HG03060 (cell line): ENCODE measurements at regions not wholly inside any gene's neighbourhood (a gene's known extent, or its start where the extent isn't known, plus 50 kb on each side); places are given as distances from the start of the nearest gene placed in this dataset.
"Not testable (repeated sequence)": the region's sequence is repeated elsewhere in the genome, so short reads cannot be mapped to it uniquely, and the experiment has no call there.

ENCODE experiments used
- ATAC-seq: cut with Tn5 transposase; IDR thresholded peaks from one replicate; pipeline ENCODE4 v1.9.1; 2021; ENCODE audit warnings: low read depth, moderate number of reproducible peaks; ENCODE audit not compliant: unreplicated experiment

DNA sequence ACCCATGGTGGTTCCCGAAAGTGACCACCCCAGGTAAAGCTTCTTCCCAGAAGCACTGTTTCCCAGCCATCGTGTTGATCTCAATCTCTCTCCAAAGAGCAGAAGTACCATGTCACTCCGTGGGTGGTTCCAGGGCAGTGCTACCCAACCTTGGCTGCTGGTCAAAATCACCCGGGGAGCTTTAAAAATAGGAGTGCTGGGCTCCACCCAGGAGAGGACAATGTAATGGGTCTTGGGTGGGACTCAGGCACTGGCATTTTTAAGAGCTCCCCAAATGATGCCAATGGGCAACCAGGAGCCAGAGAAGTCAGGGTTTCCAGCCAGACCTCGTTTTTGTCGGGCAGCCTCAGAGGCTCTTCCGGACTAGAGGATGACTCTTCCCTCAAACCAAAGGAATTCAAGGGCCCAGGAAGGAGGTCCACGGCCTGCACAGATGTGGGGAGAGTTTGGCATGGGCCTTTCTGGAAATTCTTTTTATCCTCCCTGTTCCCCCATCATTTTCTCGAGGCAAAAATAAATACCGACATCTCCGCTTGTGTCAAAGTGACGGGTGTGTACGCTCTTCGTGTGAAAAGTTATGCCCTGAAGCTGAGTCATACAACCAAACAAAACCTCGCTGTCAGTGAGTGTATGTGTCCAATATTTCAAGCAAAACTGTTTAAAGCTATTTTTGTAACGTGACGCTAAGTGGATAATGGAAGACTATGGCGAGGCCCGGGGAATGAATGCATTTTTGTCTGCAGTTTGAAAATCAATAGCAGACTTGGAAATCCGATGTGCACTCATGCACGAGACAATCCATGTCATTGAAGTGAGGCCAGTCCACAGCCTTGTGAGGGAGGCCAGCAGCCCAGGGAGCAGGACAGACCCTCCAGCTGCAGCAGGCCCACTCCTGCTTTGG, 364.1 kb downstream of the FOXL1 start:
- ATAC-seq, result no peak

DNA sequence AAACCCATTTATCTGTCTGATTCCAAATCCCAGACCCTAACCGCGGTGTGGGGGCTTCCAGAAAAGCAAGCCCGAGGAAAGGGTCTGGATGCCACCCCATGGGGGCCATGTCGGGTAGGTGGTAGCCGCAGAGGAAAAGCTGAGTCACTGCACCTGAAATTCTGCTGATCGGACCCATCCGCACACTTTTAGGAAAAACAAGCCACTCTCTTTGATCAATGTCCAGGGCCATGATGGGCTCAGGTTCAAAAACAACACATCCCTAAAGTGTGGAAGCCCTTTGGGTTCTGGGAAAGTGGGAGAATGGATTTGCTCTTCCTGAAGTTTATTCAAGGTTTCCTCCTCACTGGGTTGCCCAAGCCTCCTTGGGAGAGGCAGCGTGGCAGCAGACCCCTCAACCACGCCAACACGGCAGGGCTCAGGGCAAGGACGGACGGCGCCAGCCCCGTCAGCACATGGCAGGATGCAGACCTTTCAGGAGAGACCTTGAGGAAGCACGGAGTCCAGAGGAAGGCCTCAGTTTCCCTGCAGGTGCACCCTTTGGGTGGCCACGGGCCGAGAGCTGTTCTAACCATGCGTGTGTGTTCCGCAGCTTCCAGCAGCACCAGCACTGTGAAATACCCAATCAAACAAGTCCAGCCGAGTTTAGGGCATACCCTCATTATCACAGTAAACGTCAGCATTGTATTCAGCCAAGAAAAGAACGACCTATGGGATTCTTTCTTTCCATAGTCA, 367.0 kb downstream of the FOXL1 start:
- ATAC-seq, result no peak

- ATAC-seq, result no peak
These were observed 368.0 kb downstream of the FOXL1 start for GRCh38 chr16:86946396-86946795.

GRCh38 chr16:86946981-86947380, 368.6 kb downstream of the FOXL1 start:
- no peak for ATAC-seq

- ATAC-seq, result no peak
These were observed 369.1 kb downstream of the C16orf95 start for GRCh38 chr16:86948046-86948445.

GRCh38 chr16:86949116-86949515, 368.1 kb downstream of the C16orf95 start:
- no peak for ATAC-seq

DNA sequence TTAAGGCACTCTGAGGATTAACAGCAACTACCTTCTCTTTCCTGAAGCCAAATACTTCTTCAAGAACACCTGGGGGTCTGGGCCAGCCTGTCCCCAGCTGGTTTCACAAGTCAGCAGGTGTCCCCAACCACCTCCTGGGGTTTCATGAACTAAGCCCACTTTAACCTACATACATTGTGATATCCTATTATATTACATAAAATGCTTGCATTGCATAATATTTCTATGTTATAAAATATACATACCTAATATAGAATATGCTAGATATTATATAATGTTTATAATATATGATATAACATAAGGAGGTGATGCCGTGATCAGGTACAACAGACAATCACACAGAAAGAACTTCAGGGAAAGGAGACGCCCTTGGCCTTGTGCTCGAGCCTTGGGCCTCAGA, 367.6 kb downstream of the C16orf95 start:
- no peak for ATAC-seq

- no peak for ATAC-seq
These were observed 366.0 kb downstream of the C16orf95 start for GRCh38 chr16:86951041-86951822.

- no peak for ATAC-seq
These were observed 365.2 kb downstream of the C16orf95 start for GRCh38 chr16:86951831-86952598.

GRCh38 chr16:86952769-86953168, 364.4 kb downstream of the C16orf95 start:
- ATAC-seq, result no peak

- ATAC-seq, result no peak
These were observed 363.4 kb downstream of the C16orf95 start for GRCh38 chr16:86953631-86954391.

- ATAC-seq, result no peak
These were observed 361.9 kb downstream of the C16orf95 start for GRCh38 chr16:86955136-86955855.

- ATAC-seq, result no peak
These were observed 360.8 kb downstream of the C16orf95 start for GRCh38 chr16:86956437-86956836.

DNA sequence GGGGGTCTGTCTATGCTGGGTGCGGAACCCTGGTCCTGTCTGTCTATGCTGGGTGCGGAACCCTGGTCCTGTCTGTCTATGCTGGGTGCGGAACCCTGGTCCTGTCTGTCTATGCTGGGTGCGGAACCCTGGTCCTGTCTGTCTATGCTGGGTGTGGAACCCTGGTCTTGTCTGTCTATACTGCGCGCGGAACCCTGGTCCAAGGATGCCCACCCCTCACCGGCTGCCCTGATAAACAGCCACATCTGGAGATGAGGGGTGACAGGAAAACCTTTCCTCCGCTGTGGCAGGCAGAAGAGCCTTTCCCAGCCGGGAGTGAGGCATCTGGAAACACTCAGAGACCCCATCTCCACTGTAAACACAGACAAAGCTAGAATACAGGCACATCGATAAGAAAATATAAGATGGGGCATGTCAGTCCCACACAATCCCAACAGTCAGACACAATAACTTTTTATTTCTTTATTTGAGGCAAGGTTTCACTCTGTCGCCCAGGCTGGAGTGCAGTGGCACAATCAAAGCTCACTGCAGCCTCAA, 359.5 kb downstream of the C16orf95 start:
- not testable (repeated sequence) for ATAC-seq

DNA sequence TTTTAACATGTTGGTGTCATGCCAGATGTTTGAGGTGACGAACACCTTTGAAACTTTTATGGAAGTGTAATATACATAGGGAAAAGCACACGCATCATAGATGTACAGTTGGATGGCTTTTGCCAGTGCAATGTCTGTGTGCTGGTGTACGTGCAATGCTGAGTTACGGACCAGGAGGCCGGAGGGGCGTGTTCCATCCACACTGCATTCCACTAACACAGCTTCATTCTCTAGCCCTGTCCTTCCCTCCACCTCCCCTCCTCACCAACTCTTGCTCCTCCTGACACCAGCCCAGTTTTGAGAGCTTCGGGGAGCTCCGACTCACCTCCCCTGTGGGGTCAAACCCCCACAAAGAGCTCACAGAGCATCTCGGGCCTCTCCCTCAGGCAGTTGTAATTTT, 358.8 kb downstream of the C16orf95 start:
- no peak for ATAC-seq

GRCh38 chr16:86959091-86959651, 358.0 kb downstream of the C16orf95 start:
- no peak for ATAC-seq

- no peak for ATAC-seq
These were observed 357.5 kb downstream of the C16orf95 start for GRCh38 chr16:86959729-86960128.

DNA sequence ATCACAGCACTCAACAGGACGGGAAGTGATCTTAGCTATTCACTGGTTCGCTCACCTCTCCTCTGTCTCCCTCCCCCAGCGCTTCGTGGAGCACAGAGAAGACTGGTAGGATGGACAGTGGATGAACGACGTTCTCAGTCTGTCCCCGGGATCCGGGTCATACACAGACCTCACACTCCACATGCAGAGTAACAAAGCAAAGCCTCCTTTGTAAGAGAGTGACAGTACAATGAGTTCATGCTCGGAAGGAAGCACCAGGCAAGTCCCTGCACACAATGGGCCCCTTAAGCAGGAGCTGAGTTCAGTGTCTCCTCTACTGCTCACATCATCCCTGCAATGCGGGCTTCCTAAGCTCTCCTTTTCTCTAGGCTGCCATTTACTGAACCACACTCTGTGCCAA, 356.9 kb downstream of the C16orf95 start:
- ATAC-seq, result no peak
